Lung (tissue), 11 donors: ENCODE measurements at regions not wholly inside any gene's neighbourhood (a gene's known extent, or its start where the extent isn't known, plus 50 kb on each side); places are given as distances from the start of the nearest gene placed in this dataset.

Experiments
- ATAC-seq: fragments of 200-7000 bp; cut with Tn5 transposase; one replicate; pipeline ENCODE4 v1.9.1; 2020; ENCODE audit warnings: moderate number of reproducible peaks; ENCODE audit not compliant: insufficient read depth, low FRiP score
- DNase-seq, 3 donors: peaks; one replicate each; pipeline ENCODE4 v3.0.0-alpha.2; 2013 to 2017
- H3K27ac ChIP-seq, 2 donors: one replicate each; pipeline ENCODE4 v1.5.1; 2013; ENCODE audit warnings: mild to moderate bottlenecking in 2 of 2, moderate library complexity in 2 of 2, control low read depth in 1 of 2, inconsistent platforms in 1 of 2, low read depth in 1 of 2, low read length in 1 of 2
- H3K27me3 ChIP-seq, 3 donors: one replicate each; pipeline ENCODE4 v1.5.1; 2013; ENCODE audit warnings: low read length in 2 of 3; ENCODE audit not compliant: control insufficient read depth in 3 of 3, insufficient read depth in 3 of 3
- H3K36me3 ChIP-seq, 4 donors: one replicate each; pipeline ENCODE4 v1.5.1; 2013; ENCODE audit warnings: low read length in 4 of 4, mild to moderate bottlenecking in 1 of 4, moderate library complexity in 1 of 4; ENCODE audit not compliant: control insufficient read depth in 4 of 4, insufficient read depth in 4 of 4
- H3K4me1 ChIP-seq, 5 donors: one replicate each; pipeline ENCODE4 v1.5.1; 2013; ENCODE audit warnings: low read length in 5 of 5, mild to moderate bottlenecking in 2 of 5, moderate library complexity in 1 of 5; ENCODE audit not compliant: control insufficient read depth in 5 of 5, insufficient read depth in 5 of 5
- H3K4me3 ChIP-seq: one replicate; pipeline ENCODE4 v1.5.1; 2013; ENCODE audit warnings: mild to moderate bottlenecking, control low read depth, moderate library complexity
- H3K9ac ChIP-seq, 2 donors: one replicate each; pipeline ENCODE4 v1.5.1; 2013; ENCODE audit warnings: low read length in 2 of 2, control low read depth in 1 of 2; ENCODE audit not compliant: insufficient read depth in 1 of 2
- H3K9me3 ChIP-seq, 4 donors: one replicate each; pipeline ENCODE4 v1.5.1; 2013; ENCODE audit warnings: low read length in 3 of 4, mild to moderate bottlenecking in 1 of 4, moderate library complexity in 1 of 4; ENCODE audit not compliant: control insufficient read depth in 4 of 4, insufficient read depth in 3 of 4
- WGBS, 2 donors: extraction: QIAGEN DNeasy Blood & Tissue Kit; methylation state at CpG; one replicate each; pipeline ENCODE4 v1.1.7; 2013; 5-methylcytosine and 5-hydroxymethylcytosine counted together
- TF ChIP-seq, protein P1 (sequence below): IDR thresholded peaks from 2 replicates; pipeline ENCODE4 v1.5.1; 2012; ENCODE audit warnings: mild to moderate bottlenecking; ENCODE audit errors: control extremely low read depth, extremely low read depth
- donor health status: control.
- donor health status: control.
- donor health status: Bipolar disorder and iron deficiency.
- donor health status: healthy.
- donor health status: DM: yes; HTN: yes; CAD: no.

DNA sequence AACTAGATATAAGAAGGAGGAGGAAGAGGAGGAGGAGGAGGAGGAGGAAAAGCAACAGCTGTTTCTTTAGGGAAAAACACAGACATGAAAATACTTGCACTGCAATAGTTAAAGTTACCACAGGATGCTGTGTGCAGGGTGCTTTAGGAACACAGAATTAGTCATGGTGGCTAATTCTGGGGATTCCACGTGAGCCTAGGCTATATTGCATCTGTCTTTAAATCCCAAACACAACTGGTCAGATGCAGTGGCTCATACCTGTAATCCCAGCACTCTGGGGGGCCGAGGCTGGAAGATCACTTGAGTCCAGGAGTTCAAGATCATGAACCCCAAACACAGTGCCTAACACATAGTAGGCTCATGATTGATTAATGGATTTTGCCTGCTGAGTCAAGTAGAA lies 155.3 kb upstream of the C16orf82 start:
- TF ChIP-seq, protein P1, sequence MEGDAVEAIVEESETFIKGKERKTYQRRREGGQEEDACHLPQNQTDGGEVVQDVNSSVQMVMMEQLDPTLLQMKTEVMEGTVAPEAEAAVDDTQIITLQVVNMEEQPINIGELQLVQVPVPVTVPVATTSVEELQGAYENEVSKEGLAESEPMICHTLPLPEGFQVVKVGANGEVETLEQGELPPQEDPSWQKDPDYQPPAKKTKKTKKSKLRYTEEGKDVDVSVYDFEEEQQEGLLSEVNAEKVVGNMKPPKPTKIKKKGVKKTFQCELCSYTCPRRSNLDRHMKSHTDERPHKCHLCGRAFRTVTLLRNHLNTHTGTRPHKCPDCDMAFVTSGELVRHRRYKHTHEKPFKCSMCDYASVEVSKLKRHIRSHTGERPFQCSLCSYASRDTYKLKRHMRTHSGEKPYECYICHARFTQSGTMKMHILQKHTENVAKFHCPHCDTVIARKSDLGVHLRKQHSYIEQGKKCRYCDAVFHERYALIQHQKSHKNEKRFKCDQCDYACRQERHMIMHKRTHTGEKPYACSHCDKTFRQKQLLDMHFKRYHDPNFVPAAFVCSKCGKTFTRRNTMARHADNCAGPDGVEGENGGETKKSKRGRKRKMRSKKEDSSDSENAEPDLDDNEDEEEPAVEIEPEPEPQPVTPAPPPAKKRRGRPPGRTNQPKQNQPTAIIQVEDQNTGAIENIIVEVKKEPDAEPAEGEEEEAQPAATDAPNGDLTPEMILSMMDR: no peak
- peaks cover 0 to 2% (median 2%) of the 10 kb centered on the region in 3 donors for H3K27me3 ChIP-seq
- H3K27ac ChIP-seq: no peak overlapping the region
- H3K9me3 ChIP-seq: peaks cover 0 to 3% (median 0%) of the 10 kb centered on the region in 4 donors
- no peaks in the 10 kb centered on the region for H3K36me3 ChIP-seq
- ATAC-seq (no peak), DNase-seq (no peak)
- no peaks in the 10 kb centered on the region for H3K4me1 ChIP-seq
- no peak overlapping the region for H3K4me3 ChIP-seq
- no peak overlapping the region for H3K9ac ChIP-seq
- WGBS, 2 donors: 68 to 72% methylated on average over 2 of the region's 2 CpGs

- H3K4me3 ChIP-seq: no peak overlapping the region
- H3K9ac ChIP-seq: no peak overlapping the region
- TF ChIP-seq, protein P1: no peak
- no peaks in the 10 kb centered on the region for H3K36me3 ChIP-seq
- ATAC-seq: no peak
- WGBS, 2 donors: 83 to 85% methylated on average over 6 of the region's 6 CpGs
- no peak overlapping the region for H3K27ac ChIP-seq
- H3K4me1 ChIP-seq: no peaks in the 10 kb centered on the region
- no peak for DNase-seq
- peaks cover 0 to under 1% (median 0%) of the 10 kb centered on the region in 4 donors for H3K9me3 ChIP-seq
- H3K27me3 ChIP-seq: peaks cover 0 to 2% (median 2%) of the 10 kb centered on the region in 3 donors
These were observed 152.9 kb upstream of the C16orf82 start for GRCh38 chr16:26913851-26914250.

GRCh38 chr16:26930786-26931581 lies 135.7 kb upstream of the C16orf82 start:
- Histone ChIP-seq H3K9me3 (peaks cover 0 to 2% (median under 1%) of the 10 kb centered on the region in 4 donors), H3K4me3 (no peak overlapping the region), H3K4me1 (no peaks in the 10 kb centered on the region), H3K9ac (no peak overlapping the region), H3K27me3 (no peaks in the 10 kb centered on the region), H3K36me3 (no peaks in the 10 kb centered on the region), H3K27ac (no peak overlapping the region)
- no peak for DNase-seq
- TF ChIP-seq, protein P1: no peak
- WGBS, 2 donors: 80 to 81% methylated on average over 10 of the region's 10 CpGs
- ATAC-seq: no peak

- H3K36me3 ChIP-seq: no peaks in the 10 kb centered on the region
- DNase-seq (no peak), ATAC-seq (no peak)
- H3K4me3 ChIP-seq: no peak overlapping the region
- H3K27ac ChIP-seq: no peak overlapping the region
- no peaks in the 10 kb centered on the region for H3K4me1 ChIP-seq
- no peaks in the 10 kb centered on the region for H3K27me3 ChIP-seq
- no peak overlapping the region for H3K9ac ChIP-seq
- H3K9me3 ChIP-seq: peaks cover 0 to 2% (median 0%) of the 10 kb centered on the region in 4 donors
- TF ChIP-seq, protein P1: no peak
- 70 to 89% methylated on average over 4 of the region's 4 CpGs for WGBS, 2 donors
These were observed 116.1 kb upstream of the C16orf82 start for GRCh38 chr16:26950636-26951035.
